HG02642 (cell line): ENCODE measurements at regions not wholly inside any gene's neighbourhood (a gene's known extent, or its start where the extent isn't known, plus 50 kb on each side); places are given as distances from the start of the nearest gene placed in this dataset.
"Not testable (repeated sequence)": the region's sequence is repeated elsewhere in the genome, so short reads cannot be mapped to it uniquely, and the experiment has no call there.

Experiments
- ATAC-seq: cut with Tn5 transposase; IDR thresholded peaks from one replicate; pipeline ENCODE4 v1.9.1; 2021; ENCODE audit warnings: mild to moderate bottlenecking; ENCODE audit not compliant: unreplicated experiment, poor library complexity

DNA sequence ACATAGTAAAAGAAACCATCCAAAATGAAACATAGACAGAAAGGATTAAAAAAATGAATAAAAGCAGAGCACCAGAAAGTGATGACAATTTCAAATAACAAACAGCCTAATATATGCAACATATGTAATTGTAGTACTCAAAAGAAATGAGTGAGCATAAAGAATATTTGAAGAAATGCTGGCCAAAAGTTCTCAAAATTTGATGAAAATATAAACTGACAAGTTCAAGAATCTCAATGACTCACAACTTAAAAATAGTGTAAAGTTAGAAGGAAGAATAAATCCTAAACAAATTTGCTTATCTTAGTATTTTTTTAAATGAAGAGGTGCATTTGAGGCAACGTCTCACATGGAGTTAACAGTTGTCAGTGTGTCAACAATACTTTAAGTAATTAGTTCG is 498.9 kb downstream of the SLC6A15 start:
- ATAC-seq, result no peak

GRCh38 chr12:84412226-84412625 is 500.4 kb downstream of the SLC6A15 start:
- no peak for ATAC-seq

- ATAC-seq, result no peak
These were observed 501.6 kb downstream of the SLC6A15 start for GRCh38 chr12:84411031-84411430.

DNA sequence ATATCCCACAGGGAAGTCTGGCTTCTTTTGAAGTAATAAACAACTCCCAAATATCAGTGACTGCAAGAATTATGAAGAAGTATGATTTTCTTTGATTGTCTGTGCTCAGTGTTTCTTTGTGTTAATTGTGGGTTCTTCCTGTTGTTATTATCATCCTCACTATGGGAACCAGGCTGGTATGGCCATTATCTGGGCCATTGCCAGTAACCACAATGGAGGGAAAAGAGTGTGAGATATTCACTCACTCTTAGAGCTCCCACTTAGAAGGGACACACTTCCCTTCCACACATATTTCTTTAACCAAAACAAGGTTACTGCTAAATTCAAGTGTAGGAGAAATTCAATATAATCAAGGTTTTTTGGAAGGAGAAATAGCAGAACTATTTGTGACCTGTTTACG is 503.7 kb downstream of the SLC6A15 start:
- ATAC-seq, result no peak

DNA sequence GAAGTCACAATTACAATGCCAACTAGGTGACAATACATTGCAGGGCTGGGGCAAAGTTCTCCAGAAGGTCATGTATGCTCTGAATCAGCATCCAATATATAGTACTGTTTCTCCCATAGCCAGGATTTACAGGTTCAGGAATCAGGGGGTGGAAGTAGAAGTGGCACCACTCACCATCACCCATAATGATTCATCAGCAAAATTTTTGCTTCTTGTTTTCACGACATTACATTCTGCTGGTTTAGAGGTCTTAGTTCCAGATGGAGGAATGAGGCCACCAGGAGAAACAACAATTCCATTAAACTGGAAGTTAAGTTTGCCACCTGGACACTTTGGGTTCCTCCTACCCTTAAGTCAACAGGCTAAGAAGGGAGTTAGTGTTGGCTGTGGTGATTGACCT is 505.9 kb downstream of the SLC6A15 start:
- ATAC-seq, result not testable (repeated sequence)

- no peak for ATAC-seq
These were observed 514.8 kb downstream of the SLC6A15 start for GRCh38 chr12:84397846-84398245.

GRCh38 chr12:84397263-84397662 is 515.3 kb downstream of the SLC6A15 start:
- no peak for ATAC-seq

- not testable (repeated sequence) for ATAC-seq
These were observed 521.4 kb downstream of the SLC6A15 start for GRCh38 chr12:84391176-84391575.

GRCh38 chr12:84384384-84384783 is 528.2 kb downstream of the SLC6A15 start:
- ATAC-seq, result no peak

- ATAC-seq, result not testable (repeated sequence)
These were observed 530.1 kb downstream of the SLC6A15 start for GRCh38 chr12:84382486-84382885.

DNA sequence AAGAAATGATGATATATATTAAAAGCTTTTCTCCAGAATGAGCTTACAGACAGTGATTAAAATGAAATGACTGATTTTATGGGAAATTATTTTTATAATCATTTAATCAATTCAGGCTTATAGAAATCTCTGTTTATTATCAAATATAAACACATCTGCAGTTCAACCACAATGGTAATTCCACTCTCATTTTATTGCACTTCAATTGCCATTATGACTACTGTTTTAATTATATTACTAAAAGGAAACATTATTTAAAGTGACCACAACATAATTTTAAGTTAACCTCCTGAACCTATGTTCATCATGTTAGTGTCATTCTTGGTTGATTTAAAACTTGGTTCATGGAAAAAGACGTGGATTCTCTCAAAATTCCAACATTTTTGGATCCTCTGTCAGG is 536.3 kb downstream of the SLC6A15 start:
- no peak for ATAC-seq

DNA sequence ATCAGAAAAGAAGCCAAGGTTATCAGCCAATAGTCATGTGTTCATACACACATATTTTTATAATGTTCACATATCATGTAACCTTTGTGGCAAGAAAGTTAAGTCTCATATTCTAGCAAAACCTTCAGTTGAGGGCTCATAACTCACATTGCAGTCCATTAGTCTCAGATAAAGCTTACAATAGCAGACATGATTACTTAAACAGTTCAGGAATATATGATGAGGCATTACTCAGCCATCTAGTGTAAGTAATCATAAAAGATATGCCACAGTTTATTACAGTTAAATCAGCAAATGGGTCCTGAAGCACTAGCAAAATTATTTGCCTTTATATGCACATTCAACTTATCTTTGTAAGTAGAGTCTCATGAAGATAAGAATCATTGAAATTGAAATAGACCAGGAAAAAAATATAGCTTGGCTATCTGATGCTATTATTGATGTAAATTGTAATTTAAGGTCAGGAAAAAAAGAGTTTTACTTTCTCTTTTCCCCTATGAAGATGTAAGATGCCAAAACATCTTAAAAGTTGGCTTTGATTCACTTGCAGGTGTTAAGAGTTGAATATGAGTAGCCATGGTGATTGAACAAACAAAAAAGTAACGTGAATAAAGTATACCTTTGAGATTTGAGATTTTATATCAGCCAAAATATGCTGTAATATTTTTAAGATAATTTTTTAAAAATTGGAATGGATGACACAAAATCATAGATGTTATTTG is 537.0 kb downstream of the SLC6A15 start:
- ATAC-seq, result no peak

DNA sequence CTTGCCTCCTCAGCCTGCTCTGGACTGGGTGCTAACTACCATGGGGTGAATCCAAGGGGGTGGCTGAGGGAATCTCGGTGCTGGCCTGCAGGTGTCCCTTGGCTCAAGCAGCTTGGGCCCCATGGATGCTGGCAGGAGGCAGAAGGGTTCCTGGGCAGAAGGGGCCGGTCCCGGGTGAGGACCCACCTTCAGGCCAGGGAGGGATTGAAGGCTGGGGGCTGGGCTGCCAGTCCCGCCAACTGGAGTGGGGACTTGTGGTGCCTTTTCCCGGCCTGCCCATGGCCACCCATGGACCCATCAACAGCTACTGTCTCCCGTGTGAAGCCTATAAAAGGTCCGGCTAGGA is 550.1 kb downstream of the SLC6A15 start:
- ATAC-seq, result no peak

- no peak for ATAC-seq
These were observed 550.7 kb downstream of the SLC6A15 start for GRCh38 chr12:84361651-84362551.

GRCh38 chr12:84357314-84357713 is 555.3 kb downstream of the SLC6A15 start:
- no peak for ATAC-seq

DNA sequence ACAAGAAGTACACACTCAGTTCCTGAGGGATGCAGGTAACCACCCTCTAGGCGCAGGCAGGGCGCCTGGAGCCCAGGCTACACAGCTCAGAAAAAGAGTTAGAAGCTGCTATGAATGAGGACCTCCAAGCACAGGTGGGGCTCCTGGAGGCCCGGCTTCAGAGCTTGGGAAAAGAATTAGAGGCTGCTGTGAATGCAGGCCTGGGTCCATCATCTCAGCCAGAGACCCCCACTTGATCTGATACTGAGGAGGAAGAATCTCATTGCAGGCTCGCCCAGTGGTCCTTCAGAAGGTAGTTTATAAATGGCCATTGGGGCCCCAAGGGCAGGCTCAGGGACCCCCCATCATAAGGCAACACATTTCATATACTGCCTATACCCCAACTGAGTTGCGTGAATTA is 556.4 kb downstream of the SLC6A15 start:
- ATAC-seq, result no peak

DNA sequence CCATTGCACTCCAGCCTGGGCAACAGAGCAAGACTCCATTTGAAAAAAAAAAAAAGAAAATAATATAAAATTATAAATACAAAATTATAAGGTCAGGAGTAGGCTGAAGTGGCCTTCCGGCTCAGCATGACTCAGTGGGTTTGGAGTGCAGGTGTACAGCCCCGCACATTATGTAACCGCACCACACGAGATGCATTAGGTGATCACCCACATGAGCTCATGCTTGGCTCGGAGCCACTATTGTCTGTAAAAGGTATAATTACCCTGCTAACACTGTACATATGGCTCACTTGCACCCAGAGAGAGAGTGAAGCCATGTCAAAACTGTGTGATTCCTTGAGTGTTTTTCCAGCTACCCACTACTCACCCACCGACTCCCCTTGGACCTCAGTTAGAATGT is 557.0 kb downstream of the SLC6A15 start:
- no peak for ATAC-seq

GRCh38 chr12:84348582-84348981 is 564.0 kb downstream of the SLC6A15 start:
- no peak for ATAC-seq

GRCh38 chr12:84341467-84342193 is 571.0 kb downstream of the SLC6A15 start:
- ATAC-seq, result no peak

- ATAC-seq, result no peak
These were observed 576.4 kb downstream of the SLC6A15 start for GRCh38 chr12:84336231-84336630.

GRCh38 chr12:84329938-84330337 is 582.7 kb downstream of the SLC6A15 start:
- ATAC-seq, result no peak
